ENCODE measurements at regions not wholly inside any gene's neighbourhood (a gene's known extent, or its start where the extent isn't known, plus 50 kb on each side); places are given as distances from the start of the nearest gene placed in this dataset.

DNA sequence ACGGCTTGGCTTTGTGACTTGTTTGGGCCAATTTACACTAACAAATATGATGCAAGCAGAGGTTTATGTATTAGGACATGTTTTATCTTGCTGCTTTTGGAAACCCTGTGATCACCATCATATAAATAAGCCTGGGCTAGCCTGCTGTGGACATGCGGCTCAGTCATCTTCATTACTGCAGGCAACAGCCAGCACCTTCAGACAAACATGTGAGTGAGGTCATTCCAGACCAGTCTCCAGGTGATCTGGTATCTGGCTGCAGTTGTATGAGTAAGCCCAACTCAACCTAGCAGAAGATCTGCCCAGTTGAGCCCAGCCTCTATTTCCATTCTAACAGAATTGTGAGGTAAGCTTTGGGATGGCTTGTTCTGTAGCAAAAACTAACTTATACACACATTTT, 254.6 kb upstream of the ATP5MC3 start:
- TF ChIP-seq, protein P1, sequence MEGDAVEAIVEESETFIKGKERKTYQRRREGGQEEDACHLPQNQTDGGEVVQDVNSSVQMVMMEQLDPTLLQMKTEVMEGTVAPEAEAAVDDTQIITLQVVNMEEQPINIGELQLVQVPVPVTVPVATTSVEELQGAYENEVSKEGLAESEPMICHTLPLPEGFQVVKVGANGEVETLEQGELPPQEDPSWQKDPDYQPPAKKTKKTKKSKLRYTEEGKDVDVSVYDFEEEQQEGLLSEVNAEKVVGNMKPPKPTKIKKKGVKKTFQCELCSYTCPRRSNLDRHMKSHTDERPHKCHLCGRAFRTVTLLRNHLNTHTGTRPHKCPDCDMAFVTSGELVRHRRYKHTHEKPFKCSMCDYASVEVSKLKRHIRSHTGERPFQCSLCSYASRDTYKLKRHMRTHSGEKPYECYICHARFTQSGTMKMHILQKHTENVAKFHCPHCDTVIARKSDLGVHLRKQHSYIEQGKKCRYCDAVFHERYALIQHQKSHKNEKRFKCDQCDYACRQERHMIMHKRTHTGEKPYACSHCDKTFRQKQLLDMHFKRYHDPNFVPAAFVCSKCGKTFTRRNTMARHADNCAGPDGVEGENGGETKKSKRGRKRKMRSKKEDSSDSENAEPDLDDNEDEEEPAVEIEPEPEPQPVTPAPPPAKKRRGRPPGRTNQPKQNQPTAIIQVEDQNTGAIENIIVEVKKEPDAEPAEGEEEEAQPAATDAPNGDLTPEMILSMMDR (IDR thresholded peaks at IDR 0.05): no peak
- TF ChIP-seq POLR2A (IDR thresholded peaks at IDR 0.05): no peak

All from uterus (tissue), 2 donors.